MV-4-11 (cell line): ENCODE measurements at regions not wholly inside any gene's neighbourhood (a gene's known extent, or its start where the extent isn't known, plus 50 kb on each side); places are given as distances from the start of the nearest gene placed in this dataset.
A peak's percentile ranks its signal among the peaks of the same experiment; 100 is the strongest.

Experiments
- DNase-seq: peaks from one replicate; lab custom pipeline; 2025; lab: John Stamatoyannopoulos, UW

DNA sequence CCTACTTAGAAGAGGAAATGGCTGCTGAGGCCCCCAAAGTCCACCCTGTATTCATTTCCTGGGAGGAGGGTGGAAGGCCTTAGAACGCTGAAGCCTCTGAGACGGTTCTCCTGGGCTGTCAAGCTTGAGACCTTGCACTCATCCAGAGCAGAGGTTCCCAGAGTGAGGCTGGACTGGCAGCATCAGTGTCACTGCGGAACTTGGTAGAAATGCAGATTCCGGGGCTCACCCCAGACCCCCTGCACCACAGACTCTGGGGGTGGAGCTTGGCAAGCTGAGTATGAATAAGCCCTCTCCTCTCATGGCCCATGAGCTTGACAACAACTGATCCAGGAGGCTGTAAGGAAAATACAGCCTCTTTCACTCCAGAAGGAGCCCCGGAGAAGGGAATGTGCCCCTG is 218.3 kb downstream of the IRF8 start:
- no peak for DNase-seq

DNA sequence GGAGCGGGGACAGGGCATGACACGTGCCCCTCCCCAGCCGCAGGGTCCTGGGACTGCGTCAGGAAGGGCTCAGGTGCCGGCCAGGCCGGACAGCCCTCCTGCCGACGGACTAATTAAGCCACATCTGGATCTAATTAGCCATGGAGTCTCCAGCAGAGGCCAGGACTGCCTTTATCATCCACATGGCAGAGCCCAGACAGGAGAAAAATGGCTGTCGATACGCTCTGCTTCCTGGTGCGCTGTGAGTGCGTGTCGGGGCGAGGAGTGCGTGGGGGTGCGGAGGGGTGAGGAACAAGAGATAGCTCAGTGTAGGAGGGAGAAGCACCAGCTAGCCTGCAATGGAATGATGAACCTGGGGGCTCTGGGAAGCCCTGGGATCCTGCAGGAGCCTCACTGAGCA is 218.8 kb downstream of the IRF8 start:
- DNase-seq, result no peak

DNA sequence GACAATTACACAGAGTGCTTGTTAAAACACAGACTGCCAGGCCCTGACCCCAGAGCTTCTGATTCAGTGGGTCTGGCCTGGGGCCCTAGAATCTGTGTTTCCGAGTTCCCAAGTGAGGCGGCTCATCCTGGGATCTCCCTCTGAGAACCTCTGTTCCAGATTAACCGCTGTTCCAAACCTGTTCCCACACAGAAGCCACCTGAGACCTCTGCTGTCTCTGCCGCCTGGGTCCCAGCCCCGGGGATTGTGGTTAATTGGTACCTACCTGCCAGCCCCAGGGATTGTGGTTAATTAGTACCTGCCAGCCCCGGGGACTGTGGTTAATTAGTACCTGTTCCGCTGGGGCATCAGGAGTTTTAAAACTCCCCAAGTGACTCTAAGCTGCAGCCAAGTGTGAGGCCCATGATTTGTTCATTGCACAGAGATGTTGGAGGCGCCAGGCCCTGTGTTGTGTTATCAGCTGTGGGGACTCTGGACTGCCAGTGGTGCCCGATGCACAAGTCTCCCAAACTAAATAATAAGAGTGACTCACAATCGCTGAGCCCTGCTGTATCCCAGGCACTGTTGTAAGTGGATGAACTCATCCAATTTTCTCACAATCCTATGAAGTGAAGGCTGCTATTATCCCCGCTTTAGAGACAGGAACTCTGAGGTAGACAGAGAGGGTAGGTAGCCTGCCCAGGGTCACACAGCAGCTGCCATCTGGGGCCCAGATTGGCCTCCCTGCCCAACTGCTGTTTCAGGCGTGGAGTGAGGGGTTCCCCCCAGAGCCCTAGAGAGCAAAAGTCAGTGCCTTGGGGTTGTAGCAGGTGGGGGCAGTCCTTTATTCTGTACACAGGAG is 219.7 kb downstream of the IRF8 start:
- no peak for DNase-seq

DNA sequence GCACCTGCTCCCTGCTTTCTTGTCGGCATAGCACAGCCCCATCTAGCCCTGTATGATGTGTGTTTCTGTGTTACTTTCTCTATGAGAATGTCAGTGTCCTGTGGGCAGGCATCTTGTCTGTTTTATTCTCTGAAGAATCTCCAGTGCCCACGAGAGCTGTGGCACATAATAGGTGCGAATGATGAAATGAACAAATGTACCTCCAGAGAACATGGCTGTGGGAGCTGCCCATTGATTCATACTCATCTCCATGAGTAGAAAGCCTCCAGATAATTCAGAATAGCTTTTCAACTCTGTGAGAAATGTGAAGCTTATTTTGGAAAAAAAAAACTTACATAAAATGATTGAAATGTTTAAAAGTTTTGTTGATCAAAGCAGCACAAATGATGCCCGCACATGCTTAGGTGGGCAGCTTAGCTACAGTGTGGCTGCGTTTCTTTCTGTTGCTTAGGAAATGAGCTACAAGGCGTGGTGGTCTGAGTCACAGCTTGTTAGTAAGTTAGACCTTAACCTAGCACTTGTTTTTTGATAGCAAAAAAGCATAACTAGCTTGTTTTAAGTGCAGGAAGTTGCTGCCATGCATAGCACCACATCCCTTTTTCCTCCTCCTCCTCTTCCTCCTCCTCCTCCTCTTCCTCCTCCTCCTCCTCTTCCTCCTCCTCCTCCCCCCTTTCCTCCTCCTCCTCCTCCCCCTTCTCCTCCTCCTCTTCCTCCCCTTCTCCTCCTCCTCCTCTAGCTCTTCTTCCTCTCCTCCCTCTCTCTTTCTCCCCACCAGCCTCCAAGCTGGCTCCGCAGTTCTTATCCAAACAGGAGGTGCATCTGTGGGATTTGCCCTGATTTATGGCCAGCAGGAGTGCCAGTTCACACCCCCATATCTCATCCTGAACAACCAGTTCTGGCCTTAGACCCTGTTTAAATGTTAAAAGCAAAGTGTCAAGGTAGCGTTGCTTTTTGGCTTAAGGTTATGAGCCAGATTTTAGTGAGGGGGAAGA is 221.5 kb downstream of the IRF8 start:
- no peak for DNase-seq

DNA sequence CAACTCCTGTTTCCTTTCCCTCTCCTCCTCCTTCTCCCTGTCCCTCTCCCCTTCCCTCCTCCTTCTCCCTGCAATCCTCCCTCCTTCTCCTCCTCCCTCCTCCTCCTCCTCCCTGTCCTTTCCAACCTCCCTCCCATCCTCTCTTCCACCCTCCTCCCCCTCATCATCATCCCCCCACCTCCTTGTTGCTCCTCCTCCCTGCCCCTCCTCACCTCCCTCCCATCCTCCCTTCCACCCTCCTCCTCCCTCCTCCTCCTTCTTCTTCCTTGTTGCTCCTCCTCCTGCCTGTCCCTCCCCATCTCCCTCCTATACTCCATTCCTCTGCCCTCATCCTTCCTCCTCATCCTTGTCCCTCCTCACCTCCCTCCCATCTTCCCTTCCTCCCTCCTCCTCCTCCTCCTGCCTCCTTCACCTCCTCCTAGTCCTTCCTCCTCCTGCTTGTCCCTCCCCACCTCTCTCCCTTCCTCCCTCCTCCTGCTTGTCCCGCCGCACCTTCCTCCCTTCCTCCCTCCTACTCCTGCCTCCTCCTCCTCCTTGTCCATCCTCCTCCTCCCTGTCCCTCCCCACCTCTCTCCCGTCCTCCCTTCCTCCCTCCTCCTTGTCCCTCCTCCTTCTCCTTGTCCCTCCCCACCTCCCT is 222.5 kb downstream of the IRF8 start:
- no peak for DNase-seq

DNA sequence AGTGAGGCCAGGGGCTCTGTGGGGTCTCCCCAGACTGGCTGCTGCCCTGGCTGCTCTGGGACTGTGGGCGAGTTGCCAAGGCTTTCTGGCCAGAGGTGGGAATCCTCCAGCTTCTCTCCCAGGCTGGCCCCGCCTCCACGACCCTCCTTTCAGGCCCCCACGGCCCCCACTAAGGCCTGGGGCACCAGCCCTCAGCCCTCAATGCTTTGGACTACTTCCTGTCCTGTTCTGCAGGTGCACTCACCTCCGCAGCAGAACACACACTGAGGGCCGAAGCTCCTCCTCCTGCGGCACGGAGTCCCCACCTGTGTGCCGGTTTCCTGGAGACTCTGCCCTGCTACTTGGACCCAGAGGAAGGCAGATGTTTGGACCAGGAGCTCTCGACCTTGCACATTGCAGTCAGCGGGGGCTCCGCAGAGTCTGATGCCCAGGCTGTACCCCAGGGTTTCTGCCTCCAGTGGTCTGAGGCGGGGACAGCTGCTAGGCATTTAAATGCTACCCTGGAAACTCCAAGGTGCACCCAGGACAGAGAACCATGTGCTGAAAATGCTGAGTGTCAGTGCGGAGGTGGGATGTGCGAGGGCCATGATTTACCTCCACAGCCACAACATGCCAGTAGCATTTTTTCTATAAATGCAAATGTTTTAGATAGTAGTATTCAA is 223.8 kb downstream of the IRF8 start:
- no peak for DNase-seq

DNA sequence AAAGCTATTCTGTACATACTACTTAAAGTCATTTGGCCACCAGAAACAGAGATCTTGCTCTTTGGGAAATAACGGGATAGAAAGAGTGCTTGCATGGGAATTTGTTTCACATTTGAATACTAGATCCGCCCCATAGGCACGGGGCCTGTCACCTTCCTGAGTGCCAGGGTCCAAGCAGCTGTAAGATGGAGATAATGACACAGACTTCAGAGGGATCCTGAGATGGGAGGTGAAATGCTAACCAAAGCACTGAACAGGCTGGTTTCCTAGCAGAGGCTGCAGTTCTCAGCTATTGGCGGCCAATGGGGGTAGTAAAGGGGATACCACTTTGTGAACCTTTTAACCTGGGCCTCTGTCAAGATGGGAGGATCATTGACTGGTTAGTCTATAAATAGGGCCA is 225.4 kb downstream of the IRF8 start:
- DNase-seq, result no peak

DNA sequence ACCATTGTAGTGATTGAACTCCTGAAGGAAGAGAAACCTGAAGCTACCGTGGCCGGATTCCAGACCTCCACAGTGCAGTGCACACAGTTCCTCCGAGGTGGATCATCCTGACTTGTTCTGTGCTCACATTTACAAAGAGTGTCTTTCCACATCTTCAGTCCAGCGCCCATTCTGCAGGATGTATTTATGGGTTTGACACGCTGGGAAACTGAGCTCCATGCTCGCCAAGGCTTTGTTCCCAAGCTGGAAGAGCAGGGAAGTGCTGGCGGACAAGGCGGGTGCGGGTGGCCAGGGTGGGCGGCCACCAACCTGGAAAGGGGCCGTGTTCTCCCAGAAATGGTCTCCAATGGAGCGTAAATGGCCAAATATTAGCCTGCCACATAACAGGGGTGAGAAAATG is 227.9 kb downstream of the IRF8 start:
- DNase-seq, result no peak

DNA sequence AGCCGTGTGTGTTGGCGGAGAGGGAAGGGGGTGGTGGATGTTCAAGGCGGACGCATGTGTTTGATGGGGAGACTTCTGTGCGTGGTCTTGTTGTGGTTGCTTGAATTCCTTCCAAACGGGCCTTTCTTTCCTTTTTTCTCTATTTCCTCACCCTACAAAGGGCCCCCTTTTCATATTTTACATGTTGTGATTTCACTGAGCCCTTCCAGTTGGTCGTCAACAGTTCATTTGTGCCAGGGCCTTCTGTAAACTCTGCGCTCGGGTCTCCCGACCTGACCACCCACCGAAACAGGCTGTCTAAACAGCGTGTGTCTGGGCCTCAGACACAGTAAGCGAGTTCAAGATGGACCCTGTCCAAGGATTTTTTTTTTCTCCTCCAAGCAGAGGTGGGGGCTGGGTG is 228.4 kb downstream of the IRF8 start:
- DNase-seq, result no peak

DNA sequence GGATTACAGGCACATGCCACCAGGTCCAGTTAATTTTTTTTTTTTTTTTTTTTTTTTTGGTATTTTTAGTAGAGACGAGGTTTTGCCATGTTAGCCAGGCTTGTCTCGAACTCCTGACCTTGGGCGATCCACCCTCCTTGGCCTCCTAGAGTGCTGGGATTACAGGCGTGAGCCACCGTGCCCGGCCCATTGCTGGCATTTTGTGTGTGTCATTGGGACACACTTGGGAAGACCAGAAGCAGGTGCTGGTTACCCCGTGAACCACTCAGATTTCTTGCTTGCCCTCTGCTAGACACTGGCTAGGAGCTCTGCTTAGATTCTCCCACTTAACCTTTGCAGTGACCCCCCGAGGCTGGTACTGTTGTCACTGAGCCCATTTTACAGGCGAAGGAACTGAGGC is 229.3 kb downstream of the IRF8 start:
- no peak for DNase-seq

DNA sequence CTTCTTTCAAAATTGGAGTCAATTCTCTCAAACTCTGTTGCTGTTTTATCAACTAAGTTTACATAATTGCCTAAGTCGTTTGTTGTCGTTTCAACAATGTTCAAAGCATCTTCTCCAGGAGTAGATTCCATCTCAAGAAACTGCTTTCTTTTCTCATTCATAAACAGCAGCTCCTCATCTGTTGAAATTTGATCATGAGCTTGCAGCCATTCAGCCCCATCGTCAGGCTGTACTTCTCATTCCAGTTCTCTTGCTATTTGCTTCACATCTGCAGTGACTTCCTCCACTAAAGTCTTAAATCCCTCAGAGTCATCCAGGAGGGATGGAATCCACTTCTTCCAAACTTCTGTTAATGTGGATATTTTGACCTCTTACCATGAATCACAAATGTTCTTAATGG is 230.6 kb downstream of the IRF8 start:
- DNase-seq, result no peak

DNA sequence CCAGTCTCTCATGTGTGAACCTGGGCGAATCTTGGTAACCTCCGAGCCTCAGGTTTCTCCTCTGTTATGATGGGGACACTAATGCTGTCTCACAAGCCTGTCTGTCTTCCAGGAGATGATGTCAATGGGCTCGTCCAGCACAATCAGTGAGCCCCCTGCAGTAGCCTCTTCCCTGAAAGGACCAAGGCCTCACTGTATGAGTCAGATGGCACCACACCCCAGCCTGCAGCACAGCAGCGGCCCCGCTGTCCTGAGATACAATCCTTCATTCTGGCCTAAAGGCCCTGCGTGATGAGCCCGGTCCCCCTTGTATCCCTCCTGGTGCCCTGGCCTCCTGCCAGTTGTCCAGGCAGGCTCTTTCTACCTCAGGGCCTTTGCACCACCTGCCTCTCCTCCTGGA is 234.4 kb downstream of the IRF8 start:
- DNase-seq, result no peak

DNA sequence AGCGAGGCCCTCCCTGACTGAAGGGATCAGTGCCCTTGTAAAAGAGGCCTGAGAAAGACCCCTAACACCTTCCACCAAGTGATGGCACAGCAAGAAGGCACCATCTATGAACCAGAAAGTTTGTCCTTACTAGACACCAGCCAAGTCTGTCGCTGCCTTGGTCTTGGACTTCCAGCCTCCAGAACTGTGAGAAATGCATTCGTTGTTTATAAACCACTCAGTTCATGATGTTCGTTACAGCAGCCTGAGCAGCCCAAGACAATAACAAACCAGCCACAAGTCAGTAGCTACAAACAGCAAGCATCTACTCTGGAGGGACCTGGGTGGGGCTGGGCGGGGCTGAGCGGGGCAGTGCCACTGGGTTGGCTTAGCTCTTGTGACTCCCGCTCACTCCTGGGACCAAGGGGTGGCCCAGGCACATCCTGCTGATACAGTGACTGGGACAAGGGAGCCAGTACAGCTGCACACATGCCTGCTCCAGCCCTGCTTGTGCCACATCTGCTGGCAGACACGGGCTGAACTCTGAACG is 234.9 kb downstream of the IRF8 start:
- no peak for DNase-seq

DNA sequence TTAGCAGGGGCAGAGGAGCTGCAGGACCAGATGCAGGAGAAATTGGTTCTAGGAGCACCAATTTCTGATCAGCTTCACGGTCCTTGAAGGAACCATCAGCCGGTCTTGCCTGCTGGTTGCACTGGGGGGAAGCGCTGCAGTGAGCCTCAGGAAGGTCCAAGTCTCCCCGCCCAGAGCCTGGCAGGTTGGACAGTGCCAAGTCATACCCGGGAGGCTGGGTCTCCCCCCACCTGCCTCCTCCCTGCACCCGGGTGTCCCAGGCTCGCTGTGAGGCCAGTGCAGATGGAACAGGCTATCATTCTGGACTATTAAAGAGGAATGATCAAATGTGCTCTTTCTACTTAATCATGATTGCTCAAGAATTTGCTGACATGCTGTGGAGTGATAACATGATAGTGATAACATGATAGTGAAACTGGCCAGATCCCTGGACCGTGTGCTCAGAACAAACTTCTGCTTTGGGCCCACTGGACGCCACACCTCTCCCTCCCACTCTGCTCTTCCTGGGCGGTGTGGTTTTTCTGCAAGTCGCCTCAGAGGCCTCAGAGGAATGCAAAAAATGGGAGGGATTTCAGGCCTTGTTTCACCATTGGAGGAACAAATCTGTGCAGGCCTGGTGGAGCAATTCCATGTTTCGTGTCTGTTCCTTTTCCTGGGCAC is 236.0 kb downstream of the IRF8 start:
- peak; percentile 65 for DNase-seq

DNA sequence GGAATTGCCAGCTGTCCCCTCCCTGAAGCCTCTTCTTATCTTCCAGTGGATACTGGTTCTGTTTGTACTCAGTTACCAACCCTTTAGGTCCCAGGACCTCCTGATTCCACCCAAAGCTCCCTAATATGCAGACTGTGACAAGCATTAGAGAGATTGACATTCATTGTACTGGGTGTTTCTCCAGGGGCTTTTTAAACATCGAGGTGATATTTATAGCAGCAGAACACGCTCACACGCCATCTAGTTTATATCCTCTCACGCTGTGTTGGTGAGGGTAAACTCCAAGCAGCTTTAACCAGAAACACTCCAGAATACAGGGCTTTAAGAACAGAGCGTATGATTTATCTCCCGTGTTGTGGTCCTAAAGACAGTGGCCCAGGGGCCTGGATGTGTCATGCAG is 238.4 kb downstream of the IRF8 start:
- no peak for DNase-seq

DNA sequence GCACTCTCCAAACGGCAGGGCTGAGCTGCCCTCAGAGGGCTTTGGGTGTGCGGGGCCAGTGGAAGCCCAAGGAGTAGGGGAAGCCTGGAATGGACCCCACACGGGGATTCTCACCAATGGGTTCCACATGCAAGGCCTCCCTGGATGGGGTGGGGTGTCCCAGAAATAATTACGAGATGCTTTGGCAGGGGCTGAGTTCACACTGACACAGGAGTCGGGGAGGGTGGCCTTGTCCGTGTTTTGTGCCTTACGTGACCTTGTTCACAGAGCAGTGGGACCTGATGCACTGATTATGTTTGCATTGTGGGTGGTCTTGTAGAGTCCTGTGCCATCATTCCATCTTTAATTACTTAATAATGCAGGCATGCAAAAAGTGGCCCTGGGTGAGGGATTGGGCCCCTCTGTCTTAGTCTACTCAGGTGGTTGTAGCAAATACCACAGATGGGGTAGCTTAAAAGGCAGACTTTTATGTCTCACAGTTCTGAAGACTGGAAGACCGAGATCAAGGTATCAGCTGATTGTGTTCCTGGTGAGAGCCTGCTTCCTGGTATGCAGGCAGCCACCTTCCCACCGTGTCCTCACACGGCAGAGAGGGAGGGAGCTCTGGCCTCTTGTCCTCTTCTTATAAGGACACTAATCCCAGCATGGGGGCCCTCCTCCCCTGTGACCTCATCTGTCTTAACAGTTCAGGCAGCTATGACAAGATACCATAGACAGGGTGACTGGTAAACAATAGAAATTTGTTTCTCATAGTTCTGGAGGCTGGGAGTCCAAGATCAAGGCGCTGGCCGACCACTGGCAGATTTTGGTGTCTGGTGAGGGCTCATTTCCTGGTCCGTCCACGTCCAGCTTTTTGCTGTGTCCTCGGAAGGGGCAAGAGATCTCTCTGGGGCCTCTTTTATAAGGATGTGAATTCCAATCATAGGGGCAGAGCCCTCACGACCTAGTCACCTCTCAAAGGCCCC is 239.4 kb downstream of the IRF8 start:
- DNase-seq, result no peak

DNA sequence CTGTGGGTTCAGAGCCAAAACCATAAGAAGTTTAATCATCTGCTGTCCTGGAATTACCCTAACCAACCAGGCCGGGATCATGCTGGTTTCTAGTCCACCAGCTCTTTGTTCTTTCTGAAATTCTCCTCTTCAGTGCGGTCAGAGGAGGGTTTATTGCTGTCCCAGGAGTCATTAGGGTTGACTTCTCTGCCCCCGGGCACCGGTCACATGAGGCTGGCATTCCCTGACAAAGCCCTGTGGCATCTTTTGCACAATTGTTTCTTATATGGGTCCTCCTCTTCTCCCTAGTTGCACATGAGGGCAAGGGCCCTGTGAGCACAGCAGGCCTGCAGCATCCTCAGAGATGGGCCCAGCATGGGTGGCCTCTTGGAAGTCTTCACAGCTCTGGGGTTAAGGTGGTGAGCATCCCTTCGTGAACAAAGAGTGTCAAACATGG is 243.9 kb downstream of the IRF8 start:
- no peak for DNase-seq

DNA sequence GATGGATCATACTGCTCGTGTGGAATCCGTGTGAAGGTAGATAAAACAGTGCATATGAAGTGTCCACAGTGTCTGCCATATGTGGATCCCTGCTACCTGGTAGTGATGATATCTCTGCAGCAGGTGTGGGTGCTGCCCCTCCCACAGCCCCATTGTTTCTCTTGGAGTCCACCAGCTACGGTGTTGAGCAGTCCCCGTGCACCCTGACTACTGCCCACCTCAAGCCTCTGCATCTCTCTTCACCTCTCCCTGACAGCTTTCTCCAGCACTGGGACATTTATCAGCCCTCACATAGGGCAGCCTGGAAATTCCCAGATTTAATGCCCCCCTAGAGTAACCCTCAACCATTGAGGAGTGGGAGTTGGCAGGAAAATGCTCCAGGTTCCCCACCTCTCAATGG is 244.7 kb downstream of the IRF8 start:
- no peak for DNase-seq

DNA sequence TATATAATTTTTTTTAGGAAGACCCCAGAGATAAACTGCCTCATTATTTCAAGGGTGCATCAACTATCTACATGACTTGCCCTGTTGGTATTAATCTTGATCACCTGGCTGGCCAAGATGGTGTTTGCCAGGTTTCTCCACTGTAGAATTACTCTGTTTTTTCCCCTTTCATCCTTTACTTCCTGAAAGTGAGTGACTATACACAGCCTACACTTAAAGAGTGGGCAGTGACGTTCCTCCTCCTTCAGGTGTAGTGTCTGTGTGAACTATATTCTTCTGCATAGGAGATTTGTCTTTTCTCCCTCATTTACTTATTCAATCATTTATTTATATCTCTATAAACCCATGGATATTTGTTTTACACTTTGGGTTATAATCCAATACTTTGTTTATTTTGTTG is 246.7 kb downstream of the IRF8 start:
- no peak for DNase-seq

DNA sequence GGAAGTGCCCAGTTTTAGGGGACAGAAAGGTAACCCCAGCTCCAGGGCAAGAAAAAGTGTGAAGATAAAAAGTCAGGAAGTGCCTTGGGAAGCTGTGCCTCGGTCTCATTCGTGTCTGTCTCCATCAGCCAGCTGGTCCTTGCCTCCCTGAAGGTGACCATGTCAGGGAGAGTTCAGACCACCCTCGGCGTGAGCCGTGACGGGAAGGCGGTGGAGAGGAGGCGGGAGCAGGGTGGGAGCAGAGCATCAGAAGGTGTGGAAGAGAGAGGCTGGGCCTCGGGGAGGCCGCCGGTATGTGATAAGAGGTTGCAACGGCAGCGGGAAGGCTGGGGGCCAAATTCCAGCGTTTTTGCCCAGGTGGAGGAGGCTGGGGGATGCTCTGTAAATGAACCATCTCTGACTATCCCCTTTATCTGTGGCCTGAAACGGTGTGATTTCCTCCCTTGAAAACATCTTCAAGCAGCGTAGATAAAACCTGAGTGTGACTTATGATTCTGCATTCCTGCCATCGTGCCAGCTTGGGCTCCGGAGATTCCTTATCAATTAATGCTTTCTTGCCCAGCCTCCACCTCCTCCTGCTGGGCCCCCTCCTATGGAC is 251.8 kb downstream of the IRF8 start:
- DNase-seq, result no peak
